GM10266 (cell line): ENCODE measurements at regions not wholly inside any gene's neighbourhood (a gene's known extent, or its start where the extent isn't known, plus 50 kb on each side); places are given as distances from the start of the nearest gene placed in this dataset.
"Not testable (repeated sequence)": the region's sequence is repeated elsewhere in the genome, so short reads cannot be mapped to it uniquely, and the experiment has no call there.

Source experiments
- DNase-seq: peaks from one replicate; pipeline ENCODE4 v3.0.0; 2012; ENCODE audit errors: extremely low spot score
- TF ChIP-seq, protein P1 (sequence below): IDR thresholded peaks from 2 replicates; pipeline ENCODE4 v1.5.1; 2012; ENCODE audit warnings: mild to moderate bottlenecking, low read depth; ENCODE audit not compliant: control insufficient read depth, insufficient read depth; ENCODE audit errors: missing control alignments

DNA sequence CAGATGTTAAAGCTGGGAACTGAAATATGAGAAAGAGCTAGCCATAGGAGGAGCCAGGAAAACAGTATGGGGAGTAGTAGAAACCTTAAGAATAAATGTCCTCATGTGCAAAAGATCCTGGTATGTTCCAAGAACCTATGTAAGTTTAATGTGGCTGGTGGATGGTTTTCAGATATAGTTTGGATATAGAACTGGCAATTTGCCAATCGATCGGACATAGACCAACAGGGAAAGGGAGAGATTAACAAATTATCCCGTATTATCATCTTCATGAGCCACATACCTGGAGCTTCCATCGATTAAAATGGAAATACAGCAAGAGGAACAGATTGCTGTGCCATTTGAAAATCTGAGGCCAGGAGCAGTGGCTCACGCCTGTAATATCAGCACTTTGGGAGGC lies 388.7 kb downstream of the PRELID2 start:
- no peak for DNase-seq
- TF ChIP-seq, protein P1, sequence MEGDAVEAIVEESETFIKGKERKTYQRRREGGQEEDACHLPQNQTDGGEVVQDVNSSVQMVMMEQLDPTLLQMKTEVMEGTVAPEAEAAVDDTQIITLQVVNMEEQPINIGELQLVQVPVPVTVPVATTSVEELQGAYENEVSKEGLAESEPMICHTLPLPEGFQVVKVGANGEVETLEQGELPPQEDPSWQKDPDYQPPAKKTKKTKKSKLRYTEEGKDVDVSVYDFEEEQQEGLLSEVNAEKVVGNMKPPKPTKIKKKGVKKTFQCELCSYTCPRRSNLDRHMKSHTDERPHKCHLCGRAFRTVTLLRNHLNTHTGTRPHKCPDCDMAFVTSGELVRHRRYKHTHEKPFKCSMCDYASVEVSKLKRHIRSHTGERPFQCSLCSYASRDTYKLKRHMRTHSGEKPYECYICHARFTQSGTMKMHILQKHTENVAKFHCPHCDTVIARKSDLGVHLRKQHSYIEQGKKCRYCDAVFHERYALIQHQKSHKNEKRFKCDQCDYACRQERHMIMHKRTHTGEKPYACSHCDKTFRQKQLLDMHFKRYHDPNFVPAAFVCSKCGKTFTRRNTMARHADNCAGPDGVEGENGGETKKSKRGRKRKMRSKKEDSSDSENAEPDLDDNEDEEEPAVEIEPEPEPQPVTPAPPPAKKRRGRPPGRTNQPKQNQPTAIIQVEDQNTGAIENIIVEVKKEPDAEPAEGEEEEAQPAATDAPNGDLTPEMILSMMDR: no peak

DNA sequence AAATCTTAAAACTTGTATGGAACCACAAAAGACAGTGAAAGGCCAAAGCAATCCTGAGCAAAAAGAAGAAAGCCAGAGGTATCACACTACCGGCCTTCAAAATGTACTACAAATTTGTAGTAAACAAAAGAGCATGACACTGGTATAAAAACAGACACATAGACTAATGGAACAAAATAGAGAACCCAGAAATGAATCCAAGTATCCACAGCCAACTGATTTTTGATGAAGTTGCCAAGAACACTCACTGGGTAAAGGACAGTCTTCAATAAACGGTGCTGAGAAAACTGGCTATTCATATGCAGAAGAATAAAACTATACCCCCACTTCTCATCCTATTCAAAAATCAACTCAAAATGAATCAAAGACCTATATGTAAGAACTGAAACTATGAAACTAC lies 390.1 kb downstream of the PRELID2 start:
- no peak for DNase-seq
- TF ChIP-seq, protein P1: no peak

DNA sequence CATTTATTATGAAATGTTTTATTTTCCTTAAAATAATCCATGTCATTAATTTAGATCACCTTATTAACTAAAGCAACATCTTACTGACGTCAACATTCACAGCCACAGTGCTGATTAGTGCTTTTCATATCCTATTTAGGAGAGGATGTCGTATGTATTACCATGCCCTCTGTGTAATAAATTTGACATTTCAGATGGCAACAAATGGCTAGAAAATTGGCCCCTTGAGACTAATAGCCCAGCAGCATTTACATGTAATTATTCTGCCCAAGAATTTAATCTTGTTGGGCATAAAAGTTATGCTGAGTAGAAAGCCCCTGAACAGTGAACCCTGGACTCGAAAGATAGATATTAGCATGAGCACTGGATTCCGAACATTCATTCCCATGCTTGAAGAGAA lies 391.2 kb downstream of the PRELID2 start:
- DNase-seq: no peak
- TF ChIP-seq, protein P1: no peak

DNA sequence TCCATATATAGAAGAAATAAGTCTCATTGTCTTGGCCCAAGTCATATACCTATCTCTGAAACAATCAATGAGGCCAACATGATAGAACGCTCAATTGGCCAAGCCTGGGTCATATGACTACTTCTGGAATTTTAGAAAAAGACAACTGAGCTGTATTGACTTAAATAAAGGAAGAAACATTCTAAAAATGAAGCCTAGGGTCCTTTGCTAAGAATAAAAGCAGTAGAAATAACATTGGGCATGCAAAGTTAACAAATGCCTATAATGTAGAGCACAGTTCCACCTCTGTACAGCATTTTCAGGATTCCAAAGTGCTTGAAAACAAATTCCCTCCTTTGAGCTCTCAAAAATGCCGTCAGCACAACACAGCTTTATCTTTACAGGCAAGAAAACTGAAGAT lies 391.8 kb downstream of the PRELID2 start:
- DNase-seq: no peak
- TF ChIP-seq, protein P1: no peak

DNA sequence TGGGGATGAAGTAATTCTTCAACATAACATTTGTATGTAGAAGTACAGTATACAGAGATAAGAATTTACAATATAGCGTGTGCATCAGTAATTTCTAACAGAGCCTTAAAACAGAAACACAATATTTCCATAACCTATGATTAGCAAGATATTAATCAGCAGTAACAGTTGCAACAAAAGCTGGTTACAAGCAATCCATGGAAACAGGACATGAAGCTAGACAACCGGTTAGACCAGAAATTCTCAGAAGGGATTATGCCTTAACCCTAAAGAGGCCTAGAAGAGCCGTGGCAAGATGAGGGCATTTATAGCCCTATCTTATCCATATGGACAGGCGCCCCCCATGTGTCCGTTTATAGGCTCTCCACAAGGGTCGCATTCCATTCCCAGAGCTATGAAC lies 392.5 kb downstream of the PRELID2 start:
- not testable (repeated sequence) for DNase-seq

DNA sequence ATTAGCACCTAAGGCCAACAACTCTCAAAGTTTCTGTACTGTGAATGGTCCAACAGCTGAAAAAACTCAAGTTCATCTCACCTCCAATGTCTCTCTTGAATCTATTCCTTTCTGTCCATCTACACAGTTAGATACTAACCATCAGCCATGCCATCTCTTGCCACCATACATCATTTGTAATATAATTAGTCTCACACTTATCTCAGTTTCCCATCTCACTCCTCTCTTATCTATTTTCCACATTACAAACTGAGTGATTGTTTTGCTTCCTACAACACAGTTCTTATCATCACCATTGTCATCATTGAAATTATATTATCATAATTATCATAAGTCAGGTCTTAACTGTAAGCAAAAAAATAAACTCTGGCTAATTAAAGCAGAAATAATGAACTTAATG lies 393.9 kb downstream of the PRELID2 start:
- TF ChIP-seq, protein P1: no peak

DNA sequence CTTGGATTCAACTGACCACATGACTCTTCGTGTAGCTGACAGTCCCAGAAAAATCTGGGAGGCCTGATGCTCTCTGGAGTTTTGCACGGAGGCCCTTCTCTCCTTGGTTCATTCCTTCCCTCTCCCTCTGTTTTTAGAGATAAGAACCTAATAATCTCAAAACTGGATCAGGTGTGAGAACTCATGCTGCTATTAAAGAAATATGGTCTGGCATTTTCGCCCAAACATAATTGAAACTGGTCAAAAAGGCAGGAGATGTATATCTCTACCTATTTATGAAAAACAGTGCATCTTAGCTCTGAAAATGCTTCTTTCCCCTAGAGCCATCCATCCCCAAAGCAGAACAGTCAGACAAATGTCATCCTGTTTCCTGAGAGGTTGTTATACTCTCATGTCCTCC lies 397.5 kb downstream of the PRELID2 start:
- TF ChIP-seq, protein P1: no peak
- no peak for DNase-seq

More for the DNA sequence above, 393.9 kb downstream of the PRELID2 start:
- DNase-seq: no peak

DNA sequence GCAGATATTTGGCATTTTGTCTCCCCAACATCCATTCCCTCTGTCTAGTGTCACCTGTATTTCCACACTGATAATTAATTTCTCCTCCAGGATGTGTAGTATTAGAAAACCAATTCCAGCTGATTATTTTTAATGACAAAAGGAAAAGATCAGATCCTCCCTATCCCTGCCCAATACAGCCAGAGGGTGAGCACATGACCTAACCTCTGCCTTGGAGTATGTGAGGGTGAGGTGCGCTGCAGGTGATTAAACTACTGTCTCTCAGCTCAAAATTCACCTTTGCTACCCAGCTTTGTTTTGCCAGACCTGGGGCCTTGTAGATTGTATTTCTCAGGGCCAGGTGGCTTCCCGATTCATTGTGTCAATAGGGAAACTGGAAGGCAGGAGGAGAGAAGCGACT lies 402.1 kb downstream of the PRELID2 start:
- DNase-seq: no peak

More for the DNA sequence above, 402.1 kb downstream of the PRELID2 start:
- TF ChIP-seq, protein P1: no peak
